K562 (cell line): ENCODE measurements at regions not wholly inside any gene's neighbourhood (a gene's known extent, or its start where the extent isn't known, plus 50 kb on each side); places are given as distances from the start of the nearest gene placed in this dataset.
A peak's percentile ranks its signal among the peaks of the same experiment; 100 is the strongest.

Experiments
- ATAC-seq: fragments of 200-7000 bp; cut with Tn5 transposase; 3 replicates; pipeline ENCODE4 v1.9.1; 2020; ENCODE audit warnings: moderate library complexity
- BruUV-seq: library from RNA; stranded (reverse); fragments of 400-500 nt; replicated peaks from 2 replicates; lab custom pipeline; 2021; lab: Mats Ljungman, UMichigan
- CTCF ChIA-PET: fragments of 300-600 bp; formaldehyde crosslinking; extraction: SDS; loops from one replicate; lab custom pipeline; 2021; ENCODE audit warnings: low intra/inter-chr PET ratio; lab: Yijun Ruan, JAX
- POLR2A ChIA-PET: fragments of 300-600, 350-650 bp; sonication (Branson Sonifier 250); formaldehyde crosslinking; extraction: SDS; loops from one replicate; lab custom pipeline; 2021; ENCODE audit warnings: antibody characterized with exemption, inconsistent platforms; lab: Yijun Ruan, JAX
- DNase-seq, 4 experiments: peaks; one replicate each; pipeline versions ENCODE4 v3.0.0 to v3.0.0-alpha.2; 2011 to 2018; ENCODE audit warnings: low spot score in 3 of 4, mixed read lengths in 3 of 4; ENCODE audit errors: extremely low read depth in 1 of 4
- FAIRE-seq: peaks from 2 replicates; lab custom pipeline; 2011; peaks lifted over from hg19 to GRCh38; lab: Jason Lieb, UNC
- H2AFZ ChIP-seq: 2 replicates; pipeline ENCODE4 v1.6.0; 2011; ENCODE audit warnings: low read depth, low read length, control low read depth, inconsistent platforms
- H3K27ac ChIP-seq: fragments of 200-600 bp; 3 replicates; pipeline ENCODE4 v1.8.0; 2011; ENCODE audit warnings: low read depth, mild to moderate bottlenecking, control low read depth, inconsistent platforms, low read length, moderate library complexity, mixed read lengths; ENCODE audit errors: extremely low read depth
- H3K27me3 ChIP-seq, 2 experiments: fragments of 300-600 bp in 1 of 2; 2 replicates in 1 of 2; 3 replicates in 1 of 2; pipeline versions ENCODE4 v1.6.0 to v1.8.0; 2011; ENCODE audit warnings: inconsistent platforms in 2 of 2, low read length in 2 of 2, mild to moderate bottlenecking in 1 of 2, mixed read lengths in 1 of 2, moderate library complexity in 1 of 2; ENCODE audit not compliant: control insufficient read depth in 2 of 2, insufficient read depth in 2 of 2
- H3K36me3 ChIP-seq: fragments of 300-600 bp; 3 replicates; pipeline ENCODE4 v1.8.0; 2011; ENCODE audit warnings: mild to moderate bottlenecking, low read length, inconsistent platforms; ENCODE audit not compliant: control insufficient read depth, insufficient read depth
- H3K4me1 ChIP-seq, 2 experiments: fragments of 200-600 bp in 1 of 2; replicated peaks in 1 of 2; 2 replicates in 1 of 2; 3 replicates in 1 of 2; pipeline versions ENCODE4 v1.5.1 to v1.8.0; 2011; ENCODE audit warnings: inconsistent platforms in 2 of 2, low read length in 2 of 2, mild to moderate bottlenecking in 1 of 2, mixed read lengths in 1 of 2, moderate library complexity in 1 of 2; ENCODE audit not compliant: control insufficient read depth in 2 of 2, insufficient read depth in 2 of 2
- H3K4me2 ChIP-seq: 2 replicates; pipeline ENCODE4 v1.6.1; 2011; ENCODE audit warnings: low read length, control low read depth, inconsistent platforms, mixed read lengths; ENCODE audit not compliant: insufficient read depth
- H3K4me3 ChIP-seq: fragments of 200-600 bp; sonication (generic), shearing (Covaris generic); 2 replicates; pipeline ENCODE4 v1.5.1; 2016; ENCODE audit warnings: control low read depth, inconsistent platforms
- H3K79me2 ChIP-seq: fragments of 200-600 bp; 3 replicates; pipeline ENCODE4 v1.8.0; 2011; ENCODE audit warnings: low read length, inconsistent platforms; ENCODE audit not compliant: control insufficient read depth, insufficient read depth
- H3K9ac ChIP-seq, 2 experiments: 2 replicates each; pipeline versions ENCODE4 v1.6.0 to v1.6.1; 2011; ENCODE audit warnings: low read depth in 2 of 2, low read length in 2 of 2, control low read depth in 1 of 2, inconsistent platforms in 1 of 2, mild to moderate bottlenecking in 1 of 2, mixed read lengths in 1 of 2; ENCODE audit not compliant: insufficient read depth in 1 of 2
- H3K9me1 ChIP-seq: one replicate; pipeline ENCODE4 v1.6.0; 2011; ENCODE audit warnings: inconsistent platforms, mild to moderate bottlenecking, low read length, moderate library complexity; ENCODE audit not compliant: control insufficient read depth, insufficient read depth
- H3K9me3 ChIP-seq: replicated peaks from 2 replicates; pipeline ENCODE4 v1.5.1; 2011; ENCODE audit warnings: low read depth, low read length, inconsistent platforms; ENCODE audit not compliant: control insufficient read depth, insufficient read depth
- H4K20me1 ChIP-seq: replicated peaks from 2 replicates; pipeline ENCODE4 v1.6.1; 2011; ENCODE audit warnings: low read length, inconsistent platforms, mixed read lengths; ENCODE audit not compliant: control insufficient read depth, insufficient read depth
- BHLHE40 ChIP-seq: IDR thresholded peaks from 2 replicates; pipeline ENCODE4 v1.6.1; 2011; ENCODE audit warnings: low read length, improper control_type of control experiment
- CEBPB ChIP-seq: fragments of 450-650 bp; IDR thresholded peaks from 2 replicates; pipeline ENCODE4 v1.6.1; 2016; ENCODE audit warnings: missing genetic modification characterization, missing compliant biosample characterization
- ILK ChIP-seq: fragments of 450-650 bp; IDR thresholded peaks from 2 replicates; pipeline ENCODE4 v1.6.1; 2016; ENCODE audit warnings: missing genetic modification characterization, low read depth, mild to moderate bottlenecking, missing compliant biosample characterization, moderate library complexity, borderline replicate concordance
- TCFL5 ChIP-seq: fragments of 250-450 bp; sonication (Bioruptor Pico); conservative IDR thresholded peaks from 2 replicates; pipeline ENCODE4 v1.6.1; 2021; ENCODE audit warnings: mild to moderate bottlenecking, moderate library complexity, matching md5 sums
- ZNF589 ChIP-seq: fragments of 200-800 bp; sonication (Bioruptor generic); IDR thresholded peaks from 2 replicates; pipeline ENCODE4 v1.6.1; 2016; ENCODE audit warnings: low read depth, missing genetic modification characterization, missing compliant biosample characterization
- WGBS: fragments of 100-300 bp; shearing (Covaris generic); methylation state at CpG from one replicate; pipeline ENCODE4 v1.1.6; 2016; ENCODE audit warnings: low coverage, mixed read lengths; ENCODE audit not compliant: insufficient coverage; ENCODE audit errors: missing lambda C conversion rate; 5-methylcytosine and 5-hydroxymethylcytosine counted together
- in situ Hi-C: fragments of 300-500 bp; cut with MboI; formaldehyde crosslinking; loops from 4 replicates; pipeline ENCODE4 v1.15.0; 2018; ENCODE audit warnings: inconsistent platforms, mixed read lengths
- intact Hi-C: fragments of 100-400 bp; cut with micrococcal nuclease; formaldehyde crosslinking; loops from 2 replicates; pipeline ENCODE4 v1.14.2; 2022
- TF ChIP-seq, protein P1 (sequence below): fragments of 450-650 bp; formaldehyde crosslinking; IDR thresholded peaks from 2 replicates; pipeline ENCODE4 v1.4.0; 2022; ENCODE audit warnings: mild to moderate bottlenecking, moderate library complexity

DNA sequence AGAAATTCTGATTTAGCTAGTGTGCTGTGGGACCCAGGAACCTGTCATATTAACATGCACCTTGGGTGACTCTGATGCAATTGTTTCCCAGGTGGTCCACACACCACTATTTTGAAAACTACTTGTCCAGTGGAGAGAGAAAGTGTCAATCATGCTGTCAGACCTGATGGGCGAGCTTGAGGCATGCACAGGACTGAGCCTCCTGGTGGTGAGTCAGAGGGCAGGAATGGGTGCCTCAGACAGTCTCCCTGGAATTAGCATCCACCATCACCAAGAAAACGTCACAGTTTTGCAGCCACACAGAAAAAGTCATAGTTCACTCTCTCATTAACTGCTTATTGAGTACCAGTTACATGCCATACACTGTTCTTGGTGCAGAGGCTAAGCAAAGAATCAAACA is 181.8 kb upstream of the MAOA start:
- BruUV-seq, result no TSS peak
- Histone ChIP-seq H3K79me2 (no peaks in the 10 kb centered on the region), H3K9me1 (no peaks in the 10 kb centered on the region), H3K27ac (no peak overlapping the region), H3K36me3 (no peaks in the 10 kb centered on the region), H3K4me3 (no peak overlapping the region), H3K9me3 (no peaks in the 10 kb centered on the region), H4K20me1 (no peaks in the 10 kb centered on the region), H3K27me3 (no peaks in the 10 kb centered on the region), H3K9ac (no peak overlapping the region), H3K4me1 (no peaks in the 10 kb centered on the region), H2AFZ (no peak overlapping the region), H3K4me2 (no peak overlapping the region)
- intact Hi-C loops (loop anchor here (10.0 kb wide), 1 partner anchor 80 kb away; no protein-coding TSS in a partner anchor), in situ Hi-C loops (no loop called here)
- 0% methylated on average over 1 of the region's 2 CpGs for WGBS
- no peak for ATAC-seq
- no peak for DNase-seq
- POLR2A ChIA-PET, result no interaction called here
- TF ChIP-seq BHLHE40 (no peak), ZNF589 (CRISPR knock-in tag) (no peak), ILK (tag) (no peak)
- TF ChIP-seq, protein P1, sequence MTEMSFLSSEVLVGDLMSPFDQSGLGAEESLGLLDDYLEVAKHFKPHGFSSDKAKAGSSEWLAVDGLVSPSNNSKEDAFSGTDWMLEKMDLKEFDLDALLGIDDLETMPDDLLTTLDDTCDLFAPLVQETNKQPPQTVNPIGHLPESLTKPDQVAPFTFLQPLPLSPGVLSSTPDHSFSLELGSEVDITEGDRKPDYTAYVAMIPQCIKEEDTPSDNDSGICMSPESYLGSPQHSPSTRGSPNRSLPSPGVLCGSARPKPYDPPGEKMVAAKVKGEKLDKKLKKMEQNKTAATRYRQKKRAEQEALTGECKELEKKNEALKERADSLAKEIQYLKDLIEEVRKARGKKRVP (CRISPR knock-in tag), result no peak
- FAIRE-seq, result no peak
- CTCF ChIA-PET, result no interaction called here

DNA sequence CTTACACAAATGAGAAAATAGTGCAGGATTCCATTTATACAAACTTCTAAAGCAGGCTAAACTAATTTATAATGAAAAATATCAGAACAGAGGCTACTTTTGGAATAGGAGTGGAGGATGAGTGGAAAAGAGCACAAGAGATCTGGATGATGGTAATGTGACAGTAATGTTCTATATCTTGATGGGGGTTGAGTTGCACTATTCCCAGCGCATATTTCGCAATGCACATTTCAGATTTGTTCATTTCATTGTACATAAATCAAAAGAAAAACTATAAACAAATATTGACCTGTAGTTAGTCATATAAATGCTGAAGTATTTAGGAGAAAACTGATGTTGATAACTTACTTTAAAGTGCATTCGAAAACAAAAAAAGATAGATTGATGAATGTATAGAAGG is 177.0 kb upstream of the MAOA start:
- ChIA-PET CTCF (no interaction called here), POLR2A (no interaction called here)
- ATAC-seq (no peak), FAIRE-seq (no peak), DNase-seq (no peak)
- Histone ChIP-seq H3K36me3 (no peaks in the 10 kb centered on the region), H3K79me2 (no peaks in the 10 kb centered on the region), H3K4me1 (no peaks in the 10 kb centered on the region), H3K27ac (no peak overlapping the region), H3K9me3 (no peaks in the 10 kb centered on the region), H3K4me3 (no peak overlapping the region), H3K4me2 (no peak overlapping the region), H4K20me1 (no peaks in the 10 kb centered on the region), H2AFZ (no peak overlapping the region), H3K9me1 (no peaks in the 10 kb centered on the region), H3K9ac (no peak overlapping the region), H3K27me3 (no peaks in the 10 kb centered on the region)
- intact Hi-C loops, result loop anchor here (10.0 kb wide), 1 partner anchor 76 kb away; no protein-coding TSS in a partner anchor
- 15% methylated on average over 3 of the region's 3 CpGs for WGBS
- BruUV-seq, result no TSS peak
- in situ Hi-C loops, result no loop called here
- TF ChIP-seq TCFL5 (no peak), CEBPB (tag) (0 out of 2 replicates have a peak, but pooled peaks have one; percentile 38)
